Neuronal stem cell (in vitro differentiated cells): ENCODE measurements at regions not wholly inside any gene's neighbourhood (a gene's known extent, or its start where the extent isn't known, plus 50 kb on each side); places are given as distances from the start of the nearest gene placed in this dataset.

Experiments
- DNase-seq: peaks from one replicate; pipeline ENCODE4 v3.0.0-alpha.2; 2013; ENCODE audit warnings: low spot score
- H2AFZ ChIP-seq: one replicate; pipeline ENCODE4 v1.6.1; 2013; ENCODE audit warnings: mild to moderate bottlenecking, low read length, inconsistent platforms
- H2AK5ac ChIP-seq: 2 replicates; pipeline ENCODE4 v1.6.1; 2013; ENCODE audit warnings: low read depth, mild to moderate bottlenecking, inconsistent platforms, low read length, moderate library complexity, mixed read lengths
- H2BK120ac ChIP-seq: 2 replicates; pipeline ENCODE4 v1.6.1; 2013; ENCODE audit warnings: low read depth, mild to moderate bottlenecking, inconsistent platforms, low read length, moderate library complexity, mixed read lengths
- H2BK12ac ChIP-seq: one replicate; pipeline ENCODE4 v1.6.1; 2013; ENCODE audit warnings: low read length, inconsistent platforms
- H2BK15ac ChIP-seq: 2 replicates; pipeline ENCODE4 v1.6.1; 2013; ENCODE audit warnings: mild to moderate bottlenecking, low read length, inconsistent platforms, mixed read lengths
- H2BK5ac ChIP-seq: one replicate; pipeline ENCODE4 v1.6.1; 2013; ENCODE audit warnings: inconsistent platforms, mild to moderate bottlenecking, low read length, moderate library complexity
- H3K14ac ChIP-seq: one replicate; pipeline ENCODE4 v1.6.1; 2013; ENCODE audit warnings: low read length, inconsistent platforms
- H3K18ac ChIP-seq: 2 replicates; pipeline ENCODE4 v1.6.1; 2013; ENCODE audit warnings: low read length, inconsistent platforms
- H3K23ac ChIP-seq: 2 replicates; pipeline ENCODE4 v1.6.1; 2013; ENCODE audit warnings: low read depth, mild to moderate bottlenecking, mixed read lengths, low read length, inconsistent platforms; ENCODE audit not compliant: poor library complexity
- H3K27ac ChIP-seq: replicated peaks from 3 replicates; pipeline ENCODE4 v1.5.1; 2013; ENCODE audit warnings: low read length, inconsistent platforms
- H3K27me3 ChIP-seq, 3 experiments: 2 replicates each; pipeline ENCODE4 v1.6.1; 2013; ENCODE audit warnings: low read length in 3 of 3, mild to moderate bottlenecking in 2 of 3, inconsistent platforms in 1 of 3, low read depth in 1 of 3, mixed read lengths in 1 of 3, moderate library complexity in 1 of 3; ENCODE audit not compliant: control insufficient read depth in 3 of 3, insufficient read depth in 3 of 3
- H3K36me3 ChIP-seq, 2 donors: replicated peaks in 1 of 2; 2 replicates each; pipeline ENCODE4 v1.6.1; 2013; ENCODE audit warnings: low read length in 2 of 2; ENCODE audit not compliant: control insufficient read depth in 2 of 2, insufficient read depth in 2 of 2
- H3K4ac ChIP-seq: 2 replicates; pipeline ENCODE4 v1.6.1; 2013; ENCODE audit warnings: inconsistent platforms, mild to moderate bottlenecking, low read length, moderate library complexity
- H3K4me1 ChIP-seq, 2 donors: 1 replicate in 1 of 2; 2 replicates in 1 of 2; pipeline ENCODE4 v1.6.1; 2013; ENCODE audit warnings: low read length in 2 of 2, low read depth in 1 of 2; ENCODE audit not compliant: control insufficient read depth in 2 of 2, insufficient read depth in 1 of 2
- H3K4me2 ChIP-seq: one replicate; pipeline ENCODE4 v1.6.1; 2013; ENCODE audit warnings: mild to moderate bottlenecking, low read length, inconsistent platforms; ENCODE audit not compliant: insufficient read depth, poor library complexity, severe bottlenecking
- H3K4me3 ChIP-seq, 2 donors: 2 replicates each; pipeline ENCODE4 v1.5.1; 2013; ENCODE audit warnings: low read length in 2 of 2, mild to moderate bottlenecking in 2 of 2, inconsistent platforms in 1 of 2, moderate library complexity in 1 of 2
- H3K79me1 ChIP-seq: one replicate; pipeline ENCODE4 v1.6.1; 2013; ENCODE audit warnings: low read depth, mild to moderate bottlenecking, inconsistent platforms, low read length, moderate library complexity
- H3K9ac ChIP-seq: one replicate; pipeline ENCODE4 v1.6.1; 2013; ENCODE audit warnings: mild to moderate bottlenecking, low read depth, low read length, inconsistent platforms; ENCODE audit not compliant: poor library complexity
- H3K9me3 ChIP-seq, 2 donors: replicated peaks in 1 of 2; 2 replicates each; pipeline versions ENCODE3 to v1.6.1; 2013; ENCODE audit warnings: low read length in 2 of 2, mild to moderate bottlenecking in 2 of 2, inconsistent platforms in 1 of 2, low read depth in 1 of 2, mixed read lengths in 1 of 2, moderate library complexity in 1 of 2; ENCODE audit not compliant: control insufficient read depth in 2 of 2, insufficient read depth in 1 of 2
- H4K8ac ChIP-seq: one replicate; pipeline ENCODE4 v1.6.1; 2013; ENCODE audit warnings: low read depth, mild to moderate bottlenecking, inconsistent platforms, low read length, moderate library complexity
- H4K91ac ChIP-seq: one replicate; pipeline ENCODE4 v1.6.1; 2013; ENCODE audit warnings: low read length, low read depth, mild to moderate bottlenecking, inconsistent platforms; ENCODE audit not compliant: poor library complexity
- WGBS, 2 donors: extraction: QIAGEN DNeasy Blood & Tissue Kit; methylation state at CpG; one replicate each; pipeline ENCODE4 v1.1.7; 2013; ENCODE audit warnings: missing lambda C conversion rate in 2 of 2, mixed read lengths in 1 of 2; ENCODE audit not compliant: insufficient read length in 2 of 2, insufficient replicate concordance in 1 of 2; ENCODE audit errors: extremely low coverage in 2 of 2; 5-methylcytosine and 5-hydroxymethylcytosine counted together

DNA sequence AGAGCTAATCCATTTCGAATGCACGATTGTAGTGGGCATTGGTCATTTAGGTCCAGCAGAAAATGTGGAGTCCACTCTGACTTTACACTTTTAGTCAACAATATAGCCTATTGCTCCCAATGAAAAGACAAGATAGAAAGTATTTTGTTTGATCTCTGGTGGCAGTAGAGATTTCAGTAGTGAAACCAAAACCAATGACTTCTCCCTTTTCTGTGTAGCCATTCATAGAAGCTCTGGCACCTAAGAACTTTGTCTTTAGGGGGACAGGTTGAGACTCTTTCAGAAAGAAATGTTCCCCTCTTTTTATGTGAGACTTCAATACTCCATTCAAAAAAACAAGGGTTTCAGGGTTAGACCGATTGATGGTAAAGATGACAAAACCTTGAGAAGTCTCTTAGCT is 510.8 kb upstream of the POU3F2 start:
- Histone ChIP-seq H3K27me3 (no peaks in the 10 kb centered on the region), H3K4me1 (peaks cover 0 to 2% of the 10 kb centered on the region in 2 donors), H2AFZ (no peak overlapping the region), H3K4me3 (no peak overlapping the region), H2BK5ac (no peak overlapping the region), H3K18ac (no peak overlapping the region), H4K8ac (no peak overlapping the region), H2BK12ac (no peak overlapping the region), H3K23ac (no peak overlapping the region), H3K14ac (no peak overlapping the region), H3K79me1 (no peaks in the 10 kb centered on the region), H3K9ac (no peak overlapping the region), H3K27ac (no peak overlapping the region), H3K4me2 (no peak overlapping the region), H3K9me3 (no peaks in the 10 kb centered on the region), H3K4ac (no peak overlapping the region), H3K36me3 (no peaks in the 10 kb centered on the region), H4K91ac (no peak overlapping the region), H2BK120ac (no peak overlapping the region), H2AK5ac (no peak overlapping the region), H2BK15ac (no peak overlapping the region)
- no peak for DNase-seq
- WGBS, 2 donors, result no CpG with 5 or more reads among the region's 3 CpGs

DNA sequence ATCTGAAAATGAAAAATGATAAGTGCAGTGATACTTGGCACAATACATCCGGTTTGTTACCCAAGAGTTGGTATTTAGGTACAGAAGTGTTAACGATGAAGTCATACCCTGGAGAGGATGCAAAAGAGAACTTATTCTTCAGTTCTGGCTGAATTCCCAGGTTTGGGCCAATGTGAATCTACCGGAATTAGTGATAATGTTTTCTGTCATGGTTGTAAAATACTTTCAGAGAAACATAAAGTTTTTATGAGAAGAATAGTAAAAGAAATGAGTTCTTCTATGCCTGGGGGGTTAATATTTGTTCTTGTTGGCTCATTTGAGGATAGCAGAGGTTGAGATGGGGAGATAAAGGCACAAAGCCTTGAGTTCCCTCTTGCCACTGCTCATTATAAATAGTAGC is 509.9 kb upstream of the POU3F2 start:
- no peak overlapping the region for H3K4me3 ChIP-seq
- no CpG with 5 or more reads among the region's 3 CpGs for WGBS, 2 donors

DNA sequence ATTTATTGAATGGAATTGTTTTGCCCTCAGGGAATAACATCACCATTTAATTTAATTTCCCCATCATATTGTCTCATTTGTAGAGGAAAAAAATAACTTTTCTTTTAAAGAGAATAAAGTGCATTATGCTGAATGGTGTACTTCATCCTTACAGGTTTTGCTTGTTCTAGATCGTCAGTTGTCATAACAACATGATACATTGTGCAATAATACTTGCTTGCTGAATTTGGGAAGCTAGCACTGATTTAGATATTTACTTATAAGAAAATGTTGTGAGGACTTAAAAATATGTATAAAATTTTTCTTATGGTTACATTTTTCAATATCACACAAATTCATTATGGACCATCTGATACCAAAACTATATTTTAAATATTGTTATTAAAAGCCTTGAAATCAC is 509.0 kb upstream of the POU3F2 start:
- no peak overlapping the region for H4K91ac ChIP-seq
- no CpG with 5 or more reads among the region's 1 CpG for WGBS, 2 donors
- no peak overlapping the region for H2AFZ ChIP-seq
- no peak overlapping the region for H3K14ac ChIP-seq
- H4K8ac ChIP-seq, result no peak overlapping the region
- H3K27ac ChIP-seq, result no peak overlapping the region
- no peak overlapping the region for H3K4me2 ChIP-seq
- no peak overlapping the region for H2BK15ac ChIP-seq
- no peaks in the 10 kb centered on the region for H3K79me1 ChIP-seq
- H3K9me3 ChIP-seq, result no peaks in the 10 kb centered on the region
- no peak overlapping the region for H3K23ac ChIP-seq
- H3K18ac ChIP-seq, result no peak overlapping the region
- H3K9ac ChIP-seq, result no peak overlapping the region
- H3K36me3 ChIP-seq, result no peaks in the 10 kb centered on the region
- H2BK5ac ChIP-seq, result no peak overlapping the region
- peaks cover 0 to 2% of the 10 kb centered on the region in 2 donors for H3K4me1 ChIP-seq
- H3K4ac ChIP-seq, result no peak overlapping the region
- H2BK120ac ChIP-seq, result no peak overlapping the region
- DNase-seq, result no peak
- no peaks in the 10 kb centered on the region for H3K27me3 ChIP-seq
- no peak overlapping the region for H3K4me3 ChIP-seq
- H2AK5ac ChIP-seq, result no peak overlapping the region
- H2BK12ac ChIP-seq, result no peak overlapping the region

More for the DNA sequence above, 509.9 kb upstream of the POU3F2 start:
- Histone ChIP-seq H3K36me3 (no peaks in the 10 kb centered on the region), H3K23ac (no peak overlapping the region), H3K79me1 (no peaks in the 10 kb centered on the region), H3K9me3 (no peaks in the 10 kb centered on the region), H3K14ac (no peak overlapping the region), H2BK5ac (no peak overlapping the region), H2BK120ac (no peak overlapping the region), H3K27ac (no peak overlapping the region), H3K18ac (no peak overlapping the region), H3K27me3 (no peaks in the 10 kb centered on the region), H4K8ac (no peak overlapping the region), H2AFZ (no peak overlapping the region), H3K9ac (no peak overlapping the region), H2BK15ac (no peak overlapping the region), H3K4me1 (peaks cover 0 to 2% of the 10 kb centered on the region in 2 donors), H4K91ac (no peak overlapping the region), H3K4me2 (no peak overlapping the region), H2AK5ac (no peak overlapping the region), H3K4ac (no peak overlapping the region), H2BK12ac (no peak overlapping the region)
- DNase-seq, result no peak

DNA sequence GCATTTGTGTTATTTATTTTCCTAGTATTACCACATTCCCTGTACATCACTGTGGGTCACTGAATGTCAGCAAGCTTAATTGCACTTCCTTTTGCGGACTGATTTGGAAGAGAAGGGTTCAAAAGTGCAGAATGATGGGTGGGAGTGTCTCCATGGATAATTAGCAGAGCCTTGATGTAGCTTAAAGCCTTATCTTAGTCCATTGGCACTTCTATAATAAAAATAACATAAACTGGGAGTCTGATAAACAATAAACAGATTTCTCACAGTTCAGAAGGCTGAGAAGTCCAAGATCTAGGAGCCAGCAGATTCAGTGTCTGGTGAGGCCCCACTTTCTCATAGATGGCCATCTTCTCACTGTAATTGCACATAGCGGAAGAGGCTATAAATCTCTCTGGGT is 501.1 kb upstream of the POU3F2 start:
- H2BK120ac ChIP-seq, result no peak overlapping the region
- no peak overlapping the region for H4K8ac ChIP-seq
- H3K9ac ChIP-seq, result no peak overlapping the region
- H3K18ac ChIP-seq, result no peak overlapping the region
- no peak overlapping the region for H3K27ac ChIP-seq
- H3K27me3 ChIP-seq, result no peaks in the 10 kb centered on the region
- H2BK12ac ChIP-seq, result no peak overlapping the region
- H2AFZ ChIP-seq, result no peak overlapping the region
- peaks cover 0 to 1% of the 10 kb centered on the region in 2 donors for H3K9me3 ChIP-seq
- no peak overlapping the region for H3K4me3 ChIP-seq
- H3K4me1 ChIP-seq, result peaks cover 0 to 1% of the 10 kb centered on the region in 2 donors
- WGBS, 2 donors, result no CpG with 5 or more reads among the region's 2 CpGs
- H3K14ac ChIP-seq, result no peak overlapping the region
- no peak overlapping the region for H2BK15ac ChIP-seq
- no peaks in the 10 kb centered on the region for H3K79me1 ChIP-seq
- H3K23ac ChIP-seq, result no peak overlapping the region
- H2BK5ac ChIP-seq, result no peak overlapping the region
- no peak overlapping the region for H4K91ac ChIP-seq
- no peak overlapping the region for H3K4me2 ChIP-seq
- DNase-seq, result no peak
- no peaks in the 10 kb centered on the region for H3K36me3 ChIP-seq
- H2AK5ac ChIP-seq, result no peak overlapping the region
- H3K4ac ChIP-seq, result no peak overlapping the region
